ENCODE measurements at regions not wholly inside any gene's neighbourhood (a gene's known extent, or its start where the extent isn't known, plus 50 kb on each side); places are given as distances from the start of the nearest gene placed in this dataset.

- Histone ChIP-seq H3F3A (ENCODE audit: low read depth) (no peaks in the 10 kb centered on the region), H4K20me1 (ENCODE audit: low read depth) (no peaks in the 10 kb centered on the region), H3K79me2 (ENCODE audit: low read depth) (no peaks in the 10 kb centered on the region), H3K4me3 (no peak overlapping the region), H3K27me3 (no peaks in the 10 kb centered on the region), H3K9ac (no peak overlapping the region), H3K4me2 (no peak overlapping the region), H3K4me1 (peaks cover 9% of the 10 kb centered on the region), H3K9me3 (ENCODE audit: low read depth) (no peaks in the 10 kb centered on the region), H2AFZ (replicated peaks) (no peak overlapping the region), H3K36me3 (no peaks in the 10 kb centered on the region), H3K27ac (no peak overlapping the region)
- TF ChIP-seq CTCF (IDR thresholded peaks at IDR 0.05) = no peak
- TF ChIP-seq EZH2phosphoT487 (IDR thresholded peaks at IDR 0.05) = no peak
- TF ChIP-seq EZH2 (IDR thresholded peaks at IDR 0.05) = no peak
- H3K27me3 Mint-ChIP-seq (ENCODE audit: insufficient read depth, low read depth) = peaks cover 2% of the 10 kb centered on the region
- H3K9me3 Mint-ChIP-seq = peaks cover 2% of the 10 kb centered on the region
- peaks cover 6% of the 10 kb centered on the region for H3K4me1 Mint-ChIP-seq
- H3K36me3 Mint-ChIP-seq = no peaks in the 10 kb centered on the region
- DNase-seq (ENCODE audit: low spot score) = no peak
- no peak overlapping the region for H3K4me3 Mint-ChIP-seq
- H3K27ac Mint-ChIP-seq = no peak overlapping the region
These were observed 337.6 kb upstream of the TRIB2 start for GRCh38 chr2:12379143-12379542.

- H3K79me2 ChIP-seq (ENCODE audit: low read depth) = no peaks in the 10 kb centered on the region
- TF ChIP-seq CTCF (IDR thresholded peaks at IDR 0.05) = no peak
- TF ChIP-seq EZH2phosphoT487 (IDR thresholded peaks at IDR 0.05) = no peak
- no peak for TF ChIP-seq EZH2 (IDR thresholded peaks at IDR 0.05)
- Mint-ChIP-seq H3K27ac (no peak overlapping the region), H3K4me3 (no peak overlapping the region), H3K4me1 (peaks cover 6% of the 10 kb centered on the region), H3K27me3 (ENCODE audit: insufficient read depth, low read depth) (no peaks in the 10 kb centered on the region), H3K9me3 (peaks cover 4% of the 10 kb centered on the region), H3K36me3 (no peaks in the 10 kb centered on the region)
- H3K4me2 ChIP-seq = no peak overlapping the region
- H3K4me1 ChIP-seq = peaks cover 9% of the 10 kb centered on the region
- H3K4me3 ChIP-seq = no peak overlapping the region
- H3K9me3 ChIP-seq (ENCODE audit: low read depth) = no peaks in the 10 kb centered on the region
- H3K27me3 ChIP-seq = no peaks in the 10 kb centered on the region
- no peak overlapping the region for H3K27ac ChIP-seq
- no peaks in the 10 kb centered on the region for H3K36me3 ChIP-seq
- no peak overlapping the region for H3K9ac ChIP-seq
- H4K20me1 ChIP-seq (ENCODE audit: low read depth) = no peaks in the 10 kb centered on the region
- no peak overlapping the region for H2AFZ ChIP-seq (replicated peaks)
- H3F3A ChIP-seq (ENCODE audit: low read depth) = no peaks in the 10 kb centered on the region
- DNase-seq (ENCODE audit: low spot score) = peak; percentile 73
These were observed 335.0 kb upstream of the TRIB2 start for GRCh38 chr2:12381543-12382325.

GRCh38 chr2:12382366-12382765 is 334.4 kb upstream of the TRIB2 start:
- Histone ChIP-seq H4K20me1 (ENCODE audit: low read depth) (no peaks in the 10 kb centered on the region), H3K27ac (no peak overlapping the region), H3K9me3 (ENCODE audit: low read depth) (no peaks in the 10 kb centered on the region), H3K4me2 (no peak overlapping the region), H3F3A (ENCODE audit: low read depth) (no peaks in the 10 kb centered on the region), H2AFZ (replicated peaks) (no peak overlapping the region), H3K79me2 (ENCODE audit: low read depth) (no peaks in the 10 kb centered on the region), H3K36me3 (no peaks in the 10 kb centered on the region), H3K27me3 (no peaks in the 10 kb centered on the region), H3K9ac (no peak overlapping the region), H3K4me3 (no peak overlapping the region), H3K4me1 (peaks cover 9% of the 10 kb centered on the region)
- no peaks in the 10 kb centered on the region for H3K27me3 Mint-ChIP-seq (ENCODE audit: insufficient read depth, low read depth)
- DNase-seq (ENCODE audit: low spot score) = no peak
- H3K9me3 Mint-ChIP-seq = peaks cover 8% of the 10 kb centered on the region
- no peak overlapping the region for H3K4me3 Mint-ChIP-seq
- no peak overlapping the region for H3K27ac Mint-ChIP-seq
- peaks cover 6% of the 10 kb centered on the region for H3K4me1 Mint-ChIP-seq
- H3K36me3 Mint-ChIP-seq = no peaks in the 10 kb centered on the region
- TF ChIP-seq EZH2phosphoT487 (IDR thresholded peaks at IDR 0.05) (no peak), EZH2 (IDR thresholded peaks at IDR 0.05) (no peak), CTCF (IDR thresholded peaks at IDR 0.05) (no peak)
